ENCODE measurements at regions not wholly inside any gene's neighbourhood (a gene's known extent, or its start where the extent isn't known, plus 50 kb on each side); places are given as distances from the start of the nearest gene placed in this dataset.

DNA sequence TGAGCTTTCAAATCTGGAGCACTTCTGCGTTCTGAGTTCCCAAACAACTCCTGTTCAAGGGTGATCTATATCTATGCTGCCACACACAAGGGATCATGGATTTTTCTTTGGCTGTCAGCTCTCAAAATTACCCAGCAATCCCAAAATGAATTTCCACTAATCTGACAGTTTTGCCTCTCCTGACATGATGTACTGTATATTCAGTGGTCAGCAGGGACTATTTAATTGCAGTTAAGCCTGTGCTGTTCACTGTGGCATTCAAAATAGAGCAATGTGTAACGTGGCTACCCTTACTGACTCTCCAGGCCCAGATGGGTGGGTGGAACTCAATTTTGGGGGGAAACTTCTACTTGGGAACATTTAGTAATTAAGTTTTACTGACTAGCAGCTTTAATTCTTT, 283.8 kb upstream of the TSHZ2 start:
- TF ChIP-seq POLR2AphosphoS5 (IDR thresholded peaks at IDR 0.05; ENCODE audit: low read depth, low read length) = no peak
- no peak for TF ChIP-seq POLR2A (IDR thresholded peaks at IDR 0.05; ENCODE audit: low read depth, low read length)
- TF ChIP-seq TAF1 (IDR thresholded peaks at IDR 0.05; ENCODE audit: borderline replicate concordance, low read depth, low read length) = no peak
- DNase-seq (ENCODE audit: insufficient read length) (no peak), FAIRE-seq (no peak)

DNA sequence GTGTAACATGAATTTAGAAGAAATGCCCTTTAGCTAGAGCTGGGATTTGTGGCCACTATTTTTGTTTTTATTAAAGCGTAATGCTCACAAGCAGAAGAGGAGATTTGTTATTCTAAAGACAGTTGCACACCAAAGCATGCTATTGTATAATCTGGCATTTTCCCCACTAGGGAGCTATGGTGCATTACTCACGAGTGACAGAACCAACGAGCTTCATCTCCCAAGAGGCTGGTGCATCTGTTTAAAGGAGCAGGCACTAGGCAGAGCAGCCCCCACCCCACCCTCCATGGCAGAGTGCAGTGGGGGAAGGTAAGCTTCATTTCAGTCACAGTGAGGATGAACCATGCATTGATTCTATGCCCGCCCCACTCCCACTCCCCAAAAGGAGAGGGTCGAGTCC, 287.3 kb upstream of the TSHZ2 start:
- FAIRE-seq (no peak), DNase-seq (ENCODE audit: insufficient read length) (no peak)
- TF ChIP-seq TAF1 (IDR thresholded peaks at IDR 0.05; ENCODE audit: borderline replicate concordance, low read depth, low read length) (no peak), POLR2AphosphoS5 (IDR thresholded peaks at IDR 0.05; ENCODE audit: low read depth, low read length) (no peak), POLR2A (IDR thresholded peaks at IDR 0.05; ENCODE audit: low read depth, low read length) (no peak)

GRCh38 chr20:52684176-52684575, 288.0 kb upstream of the TSHZ2 start:
- FAIRE-seq = no peak

GRCh38 chr20:52683761-52684160, 288.4 kb upstream of the TSHZ2 start:
- DNase-seq (ENCODE audit: insufficient read length) (no peak), FAIRE-seq (no peak)
- TF ChIP-seq POLR2A (IDR thresholded peaks at IDR 0.05; ENCODE audit: low read depth, low read length) = no peak
- no peak for TF ChIP-seq POLR2AphosphoS5 (IDR thresholded peaks at IDR 0.05; ENCODE audit: low read depth, low read length)

More at GRCh38 chr20:52684176-52684575, 288.0 kb upstream of the TSHZ2 start:
- DNase-seq (ENCODE audit: insufficient read length) = no peak
- TF ChIP-seq POLR2A (IDR thresholded peaks at IDR 0.05; ENCODE audit: low read depth, low read length) = no peak
- TF ChIP-seq POLR2AphosphoS5 (IDR thresholded peaks at IDR 0.05; ENCODE audit: low read depth, low read length) = no peak
- TF ChIP-seq TAF1 (IDR thresholded peaks at IDR 0.05; ENCODE audit: borderline replicate concordance, low read depth, low read length) = no peak

GRCh38 chr20:52682237-52682636, 289.9 kb upstream of the TSHZ2 start:
- DNase-seq (ENCODE audit: insufficient read length) (no peak), FAIRE-seq (no peak)
- no peak for TF ChIP-seq POLR2AphosphoS5 (IDR thresholded peaks at IDR 0.05; ENCODE audit: low read depth, low read length)
- TF ChIP-seq POLR2A (IDR thresholded peaks at IDR 0.05; ENCODE audit: low read depth, low read length) = no peak
- TF ChIP-seq TAF1 (IDR thresholded peaks at IDR 0.05; ENCODE audit: borderline replicate concordance, low read depth, low read length) = no peak

- no peak for DNase-seq (ENCODE audit: insufficient read length)
- TF ChIP-seq TAF1 (IDR thresholded peaks at IDR 0.05; ENCODE audit: borderline replicate concordance, low read depth, low read length) (no peak), POLR2A (IDR thresholded peaks at IDR 0.05; ENCODE audit: low read depth, low read length) (no peak), POLR2AphosphoS5 (IDR thresholded peaks at IDR 0.05; ENCODE audit: low read depth, low read length) (no peak)
- no peak for FAIRE-seq
Measured at GRCh38 chr20:52681288-52681687, 290.9 kb upstream of the TSHZ2 start.

GRCh38 chr20:52677216-52677615, 294.9 kb upstream of the TSHZ2 start:
- no peak for FAIRE-seq
- no peak for TF ChIP-seq POLR2A (IDR thresholded peaks at IDR 0.05; ENCODE audit: low read depth, low read length)
- TF ChIP-seq POLR2AphosphoS5 (IDR thresholded peaks at IDR 0.05; ENCODE audit: low read depth, low read length) = no peak
- no peak for DNase-seq (ENCODE audit: insufficient read length)

DNA sequence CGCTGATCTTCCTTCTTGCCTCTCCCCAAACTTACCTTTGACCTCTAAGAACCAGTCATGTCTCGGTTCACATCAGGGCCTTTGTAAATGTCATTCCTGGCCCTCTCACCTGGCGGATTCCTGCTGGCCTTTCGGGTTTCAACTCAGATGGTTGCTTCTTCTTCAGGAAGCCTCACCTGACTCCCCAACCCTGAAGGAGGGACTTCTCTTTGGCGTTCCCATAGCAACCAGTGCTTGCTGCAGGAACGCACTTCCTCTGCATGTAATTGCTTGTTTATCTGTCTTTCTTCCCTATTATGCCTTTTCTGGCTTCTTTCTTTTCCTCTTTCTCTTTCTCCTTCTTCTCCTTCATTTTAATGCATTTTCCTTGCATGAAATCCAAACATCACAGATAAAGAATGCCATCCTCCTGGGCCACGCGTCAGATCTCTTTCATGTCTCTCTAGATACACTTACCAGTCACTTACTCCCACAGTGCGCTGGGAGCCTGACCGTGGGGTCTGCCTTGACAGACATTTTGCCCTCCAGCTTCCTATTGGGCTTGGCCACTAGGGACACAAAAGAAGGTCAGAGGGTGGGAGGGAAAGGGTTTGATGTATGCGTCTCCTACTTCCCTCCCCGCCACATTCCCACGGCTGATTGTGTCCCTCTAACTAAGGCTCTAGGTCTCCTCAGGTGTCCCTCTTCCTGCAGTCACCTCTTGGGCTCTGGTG, 295.7 kb upstream of the TSHZ2 start:
- TF ChIP-seq POLR2AphosphoS5 (IDR thresholded peaks at IDR 0.05; ENCODE audit: low read depth, low read length) = no peak
- TF ChIP-seq POLR2A (IDR thresholded peaks at IDR 0.05; ENCODE audit: low read depth, low read length) = no peak
- TF ChIP-seq TAF1 (IDR thresholded peaks at IDR 0.05; ENCODE audit: borderline replicate concordance, low read depth, low read length) = no peak
- DNase-seq (ENCODE audit: insufficient read length) (no peak), FAIRE-seq (no peak)

GRCh38 chr20:52675375-52675774, 296.8 kb upstream of the TSHZ2 start:
- TF ChIP-seq POLR2A (IDR thresholded peaks at IDR 0.05; ENCODE audit: low read depth, low read length) (no peak), POLR2AphosphoS5 (IDR thresholded peaks at IDR 0.05; ENCODE audit: low read depth, low read length) (no peak), TAF1 (IDR thresholded peaks at IDR 0.05; ENCODE audit: borderline replicate concordance, low read depth, low read length) (no peak)
- FAIRE-seq (no peak), DNase-seq (ENCODE audit: insufficient read length) (no peak)

DNA sequence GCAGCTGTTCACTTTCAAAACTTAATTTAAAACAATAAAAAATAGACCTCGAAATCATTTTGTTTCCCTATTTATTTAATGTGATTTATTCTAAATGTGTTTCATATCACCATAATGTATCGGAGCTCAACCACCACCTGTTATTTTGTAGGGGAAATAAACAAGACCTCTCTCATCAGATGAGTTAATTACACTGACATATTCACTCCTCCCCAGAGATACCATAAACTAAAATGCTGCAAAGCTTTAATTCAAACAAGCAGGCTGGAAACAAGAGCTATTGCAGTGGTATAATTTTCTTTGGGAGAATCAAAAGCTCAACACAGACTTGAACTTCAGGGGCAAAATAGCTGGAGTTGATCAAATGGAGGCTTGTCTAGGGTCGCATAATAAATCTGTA, 303.5 kb upstream of the TSHZ2 start:
- DNase-seq (ENCODE audit: insufficient read length) (no peak), FAIRE-seq (no peak)
- TF ChIP-seq POLR2AphosphoS5 (IDR thresholded peaks at IDR 0.05; ENCODE audit: low read depth, low read length) (no peak), TAF1 (IDR thresholded peaks at IDR 0.05; ENCODE audit: borderline replicate concordance, low read depth, low read length) (no peak), POLR2A (IDR thresholded peaks at IDR 0.05; ENCODE audit: low read depth, low read length) (no peak)

GRCh38 chr20:52667358-52667757, 304.8 kb upstream of the TSHZ2 start:
- DNase-seq (ENCODE audit: insufficient read length) = no peak
- FAIRE-seq = no peak
- TF ChIP-seq POLR2A (IDR thresholded peaks at IDR 0.05; ENCODE audit: low read depth, low read length) (no peak), TAF1 (IDR thresholded peaks at IDR 0.05; ENCODE audit: borderline replicate concordance, low read depth, low read length) (no peak), POLR2AphosphoS5 (IDR thresholded peaks at IDR 0.05; ENCODE audit: low read depth, low read length) (no peak)

DNA sequence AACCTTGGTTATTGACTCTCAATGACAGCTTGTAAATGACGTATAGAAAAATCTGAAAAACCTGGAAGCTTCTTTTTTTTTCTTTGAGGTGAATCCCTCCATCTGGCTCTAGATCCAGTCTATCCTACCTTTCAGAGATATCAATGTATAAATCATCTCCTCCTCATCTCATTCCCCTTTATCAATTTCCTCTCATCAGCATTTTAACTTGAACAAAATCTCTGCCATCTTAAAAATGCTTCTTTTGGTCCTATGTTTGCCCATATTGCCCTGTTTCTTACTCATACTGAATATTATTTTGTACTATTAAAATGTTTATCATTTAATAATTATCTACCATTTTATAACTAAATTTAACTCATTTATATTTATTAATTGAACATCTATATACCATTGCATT, 306.7 kb upstream of the TSHZ2 start:
- FAIRE-seq = no peak
- no peak for DNase-seq (ENCODE audit: insufficient read length)
- TF ChIP-seq TAF1 (IDR thresholded peaks at IDR 0.05; ENCODE audit: borderline replicate concordance, low read depth, low read length) = no peak
- TF ChIP-seq POLR2A (IDR thresholded peaks at IDR 0.05; ENCODE audit: low read depth, low read length) = no peak
- TF ChIP-seq POLR2AphosphoS5 (IDR thresholded peaks at IDR 0.05; ENCODE audit: low read depth, low read length) = no peak

Measured in GM12892 (cell line).